ENCODE measurements at regions not wholly inside any gene's neighbourhood (a gene's known extent, or its start where the extent isn't known, plus 50 kb on each side); places are given as distances from the start of the nearest gene placed in this dataset.
A peak's percentile ranks its signal among the peaks of the same experiment; 100 is the strongest.

DNA sequence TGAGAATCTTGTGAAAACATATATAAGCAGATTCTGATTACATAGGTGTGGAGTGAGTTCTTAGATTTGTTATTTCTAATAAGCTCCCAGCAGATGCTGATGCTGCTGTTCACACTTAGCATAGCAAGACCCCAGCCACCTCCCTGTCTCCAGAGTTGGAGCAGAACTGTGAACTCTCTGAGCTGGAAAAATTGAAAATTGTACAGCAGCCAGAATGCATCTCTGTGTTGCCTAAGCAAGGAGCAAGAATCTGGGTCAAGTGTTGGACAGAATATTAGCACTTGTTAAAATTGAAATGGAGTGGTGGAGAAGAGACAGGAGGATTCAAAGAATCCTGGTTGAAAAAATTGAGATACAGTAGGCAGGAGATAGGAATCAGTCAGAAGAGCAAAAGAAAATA, 146.6 kb upstream of the FAM47C start:
- no peak overlapping the region for H3K4me3 ChIP-seq (ENCODE audit: low read depth, low read length)
- no peak overlapping the region for H2BK12ac ChIP-seq (ENCODE audit: low read length)
- no peak for DNase-seq
- H3K9ac ChIP-seq (ENCODE audit: low read length), result no peak overlapping the region
- H3K4ac ChIP-seq (ENCODE audit: low read depth, low read length), result no peak overlapping the region
- H3K23ac ChIP-seq (ENCODE audit: low read length), result no peak overlapping the region
- H2AFZ ChIP-seq (ENCODE audit: insufficient read depth, low read length, poor library complexity), result no peak overlapping the region
- H3K4me1 ChIP-seq (ENCODE audit: control insufficient read depth in 1 of 2, insufficient read depth in 2 of 2, low read length in 2 of 2), result no peaks in the 10 kb centered on the region
- H3K18ac ChIP-seq (ENCODE audit: low read length), result no peak overlapping the region
- no peak overlapping the region for H2BK5ac ChIP-seq (ENCODE audit: low read depth, low read length, poor library complexity)
- no peaks in the 10 kb centered on the region for H3K36me3 ChIP-seq (ENCODE audit: control insufficient read depth in 1 of 2, insufficient read depth in 2 of 2, low read length in 2 of 2)
- H2AK5ac ChIP-seq (ENCODE audit: low read length), result no peak overlapping the region
- no peak overlapping the region for H4K12ac ChIP-seq (ENCODE audit: low read depth, low read length)
- no peak overlapping the region for H4K91ac ChIP-seq (ENCODE audit: low read depth, low read length)
- H3K27ac ChIP-seq (ENCODE audit: low read depth, low read length), result no peak overlapping the region
- no peak overlapping the region for H3K4me2 ChIP-seq (ENCODE audit: low read length)
- no peaks in the 10 kb centered on the region for H3K27me3 ChIP-seq (ENCODE audit: insufficient read depth, low read length)
- no peaks in the 10 kb centered on the region for H3K9me3 ChIP-seq (ENCODE audit: insufficient read depth, low read depth, low read length)
- no peak overlapping the region for H4K8ac ChIP-seq (ENCODE audit: low read depth, low read length)
- H3K79me1 ChIP-seq (ENCODE audit: low read length), result no peaks in the 10 kb centered on the region
- H3K79me2 ChIP-seq (ENCODE audit: control insufficient read depth, insufficient read depth, low read length, poor library complexity), result no peaks in the 10 kb centered on the region
- no peak overlapping the region for H3K14ac ChIP-seq (ENCODE audit: low read length)
- H2BK120ac ChIP-seq (ENCODE audit: insufficient read depth, low read length, poor library complexity), result no peak overlapping the region

GRCh38 chrX:36867143-36867542, 141.0 kb upstream of the FAM47C start:
- H3K4ac ChIP-seq (ENCODE audit: low read depth, low read length), result no peak overlapping the region

DNA sequence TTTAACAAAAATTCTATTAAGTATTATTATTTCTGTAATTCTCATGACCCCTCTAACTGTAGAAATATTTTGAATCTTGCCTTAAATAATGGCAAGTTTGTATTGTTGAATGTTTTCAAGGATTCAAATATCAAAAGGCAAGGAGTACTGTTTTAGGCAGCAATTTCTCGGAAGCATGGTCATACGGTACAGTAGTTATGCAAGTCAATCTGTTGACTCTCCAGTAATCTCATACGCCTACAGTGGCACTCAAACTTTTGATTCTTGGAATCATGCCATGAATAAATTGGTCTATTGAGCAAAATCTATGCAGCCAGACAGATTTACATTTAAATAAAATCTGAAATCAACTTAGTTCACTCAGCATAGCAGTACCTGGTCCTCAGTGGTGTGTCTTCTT, 139.6 kb upstream of the FAM47C start:
- Histone ChIP-seq H4K12ac (ENCODE audit: low read depth, low read length) (no peak overlapping the region), H2AFZ (ENCODE audit: insufficient read depth, low read length, poor library complexity) (no peak overlapping the region), H3K79me2 (ENCODE audit: control insufficient read depth, insufficient read depth, low read length, poor library complexity) (no peaks in the 10 kb centered on the region), H2BK120ac (ENCODE audit: insufficient read depth, low read length, poor library complexity) (no peak overlapping the region), H2AK5ac (ENCODE audit: low read length) (no peak overlapping the region), H4K91ac (ENCODE audit: low read depth, low read length) (no peak overlapping the region), H3K36me3 (ENCODE audit: control insufficient read depth in 1 of 2, insufficient read depth in 2 of 2, low read length in 2 of 2) (no peaks in the 10 kb centered on the region), H3K14ac (ENCODE audit: low read length) (no peak overlapping the region), H3K27ac (ENCODE audit: low read depth, low read length) (no peak overlapping the region), H3K9ac (ENCODE audit: low read length) (no peak overlapping the region), H3K4ac (ENCODE audit: low read depth, low read length) (no peak overlapping the region), H3K18ac (ENCODE audit: low read length) (no peak overlapping the region), H3K27me3 (ENCODE audit: insufficient read depth, low read length) (no peaks in the 10 kb centered on the region), H3K4me2 (ENCODE audit: low read length) (no peak overlapping the region), H3K23ac (ENCODE audit: low read length) (no peak overlapping the region), H3K79me1 (ENCODE audit: low read length) (no peaks in the 10 kb centered on the region), H2BK5ac (ENCODE audit: low read depth, low read length, poor library complexity) (no peak overlapping the region), H4K8ac (ENCODE audit: low read depth, low read length) (no peak overlapping the region), H3K4me1 (ENCODE audit: control insufficient read depth in 1 of 2, insufficient read depth in 2 of 2, low read length in 2 of 2) (no peaks in the 10 kb centered on the region), H2BK12ac (ENCODE audit: low read length) (no peak overlapping the region), H3K4me3 (ENCODE audit: low read depth, low read length) (no peak overlapping the region), H3K9me3 (ENCODE audit: insufficient read depth, low read depth, low read length) (no peaks in the 10 kb centered on the region)
- WGBS (ENCODE audit: extremely low coverage, insufficient coverage, insufficient read length), result no CpG with 5 or more reads among the region's 3 CpGs
- DNase-seq, result no peak

More at GRCh38 chrX:36867143-36867542, 141.0 kb upstream of the FAM47C start:
- H3K4me2 ChIP-seq (ENCODE audit: low read length), result no peak overlapping the region
- H4K12ac ChIP-seq (ENCODE audit: low read depth, low read length), result no peak overlapping the region
- H3K79me2 ChIP-seq (ENCODE audit: control insufficient read depth, insufficient read depth, low read length, poor library complexity), result no peaks in the 10 kb centered on the region
- H2BK12ac ChIP-seq (ENCODE audit: low read length), result no peak overlapping the region
- H3K4me1 ChIP-seq (ENCODE audit: control insufficient read depth in 1 of 2, insufficient read depth in 2 of 2, low read length in 2 of 2), result no peaks in the 10 kb centered on the region
- no peak overlapping the region for H2BK120ac ChIP-seq (ENCODE audit: insufficient read depth, low read length, poor library complexity)
- H2AFZ ChIP-seq (ENCODE audit: insufficient read depth, low read length, poor library complexity), result no peak overlapping the region
- H3K9ac ChIP-seq (ENCODE audit: low read length), result no peak overlapping the region
- no peak overlapping the region for H3K23ac ChIP-seq (ENCODE audit: low read length)
- H3K79me1 ChIP-seq (ENCODE audit: low read length), result no peaks in the 10 kb centered on the region
- no peaks in the 10 kb centered on the region for H3K36me3 ChIP-seq (ENCODE audit: control insufficient read depth in 1 of 2, insufficient read depth in 2 of 2, low read length in 2 of 2)
- no peak overlapping the region for H3K4me3 ChIP-seq (ENCODE audit: low read depth, low read length)
- peak in 1 of 2 donors; percentile 72 for DNase-seq
- no peak overlapping the region for H3K14ac ChIP-seq (ENCODE audit: low read length)
- H3K9me3 ChIP-seq (ENCODE audit: insufficient read depth, low read depth, low read length), result no peaks in the 10 kb centered on the region
- no CpG with 5 or more reads among the region's 3 CpGs for WGBS (ENCODE audit: extremely low coverage, insufficient coverage, insufficient read length)
- H3K18ac ChIP-seq (ENCODE audit: low read length), result no peak overlapping the region
- H4K91ac ChIP-seq (ENCODE audit: low read depth, low read length), result no peak overlapping the region
- no peak overlapping the region for H4K8ac ChIP-seq (ENCODE audit: low read depth, low read length)
- H2BK5ac ChIP-seq (ENCODE audit: low read depth, low read length, poor library complexity), result no peak overlapping the region
- no peak overlapping the region for H3K27ac ChIP-seq (ENCODE audit: low read depth, low read length)
- no peaks in the 10 kb centered on the region for H3K27me3 ChIP-seq (ENCODE audit: insufficient read depth, low read length)
- H2AK5ac ChIP-seq (ENCODE audit: low read length), result no peak overlapping the region

DNA sequence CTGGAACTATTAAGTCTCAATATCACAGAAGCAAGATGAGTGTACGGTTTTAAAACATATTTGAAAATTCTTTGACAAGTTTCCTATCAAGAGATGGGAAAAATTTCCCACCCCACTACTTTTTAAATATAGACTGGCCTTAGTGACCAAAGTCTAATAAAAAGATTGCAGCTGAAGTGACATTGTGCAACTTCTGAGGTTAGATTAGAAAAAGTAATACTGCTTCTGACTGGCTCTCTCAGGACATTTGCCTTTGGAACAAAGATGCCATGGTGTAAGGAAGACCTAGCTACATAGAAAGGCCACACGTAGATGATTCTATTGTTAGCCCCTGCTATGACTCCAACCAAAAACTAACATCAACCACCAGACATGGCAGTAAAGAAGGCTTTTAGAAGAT, 138.7 kb upstream of the FAM47C start:
- Histone ChIP-seq H3K27me3 (ENCODE audit: insufficient read depth, low read length) (no peaks in the 10 kb centered on the region), H4K91ac (ENCODE audit: low read depth, low read length) (no peak overlapping the region), H3K23ac (ENCODE audit: low read length) (no peak overlapping the region), H3K4me3 (ENCODE audit: low read depth, low read length) (no peak overlapping the region), H3K4me1 (ENCODE audit: control insufficient read depth in 1 of 2, insufficient read depth in 2 of 2, low read length in 2 of 2) (no peaks in the 10 kb centered on the region), H3K4me2 (ENCODE audit: low read length) (no peak overlapping the region), H4K8ac (ENCODE audit: low read depth, low read length) (no peak overlapping the region), H3K9me3 (ENCODE audit: insufficient read depth, low read depth, low read length) (no peaks in the 10 kb centered on the region), H2BK5ac (ENCODE audit: low read depth, low read length, poor library complexity) (no peak overlapping the region), H3K9ac (ENCODE audit: low read length) (no peak overlapping the region), H3K18ac (ENCODE audit: low read length) (no peak overlapping the region), H3K27ac (ENCODE audit: low read depth, low read length) (no peak overlapping the region), H3K79me1 (ENCODE audit: low read length) (no peaks in the 10 kb centered on the region), H3K4ac (ENCODE audit: low read depth, low read length) (no peak overlapping the region), H4K12ac (ENCODE audit: low read depth, low read length) (no peak overlapping the region), H3K14ac (ENCODE audit: low read length) (no peak overlapping the region), H3K79me2 (ENCODE audit: control insufficient read depth, insufficient read depth, low read length, poor library complexity) (no peaks in the 10 kb centered on the region), H2BK120ac (ENCODE audit: insufficient read depth, low read length, poor library complexity) (no peak overlapping the region), H2BK12ac (ENCODE audit: low read length) (no peak overlapping the region), H3K36me3 (ENCODE audit: control insufficient read depth in 1 of 2, insufficient read depth in 2 of 2, low read length in 2 of 2) (no peaks in the 10 kb centered on the region), H2AK5ac (ENCODE audit: low read length) (no peak overlapping the region), H2AFZ (ENCODE audit: insufficient read depth, low read length, poor library complexity) (no peak overlapping the region)
- no peak for DNase-seq
- WGBS (ENCODE audit: extremely low coverage, insufficient coverage, insufficient read length), result no CpG with 5 or more reads among the region's 2 CpGs

Data from trophoblast cell (in vitro differentiated cells and primary cell).